H4 (cell line): ENCODE measurements at regions not wholly inside any gene's neighbourhood (a gene's known extent, or its start where the extent isn't known, plus 50 kb on each side); places are given as distances from the start of the nearest gene placed in this dataset.
A peak's percentile ranks its signal among the peaks of the same experiment; 100 is the strongest.
"Not testable (repeated sequence)": the region's sequence is repeated elsewhere in the genome, so short reads cannot be mapped to it uniquely, and the experiment has no call there.

ENCODE experiments used
- DNase-seq: peaks from one replicate; pipeline ENCODE4 v3.0.0-alpha.2; 2015; ENCODE audit warnings: low spot score

GRCh38 chr13:37475151-37475550, 123.4 kb downstream of the POSTN start:
- DNase-seq = no peak

- DNase-seq = no peak
These were observed 125.5 kb downstream of the POSTN start for GRCh38 chr13:37473035-37473434.

GRCh38 chr13:37472266-37472665, 126.3 kb downstream of the POSTN start:
- DNase-seq = not testable (repeated sequence)

GRCh38 chr13:37460166-37460565, 138.4 kb downstream of the POSTN start:
- no peak for DNase-seq

- DNase-seq = no peak
These were observed 141.0 kb downstream of the POSTN start for GRCh38 chr13:37457612-37458011.

- no peak for DNase-seq
These were observed 142.1 kb downstream of the POSTN start for GRCh38 chr13:37456506-37456905.

GRCh38 chr13:37456041-37456440, 142.5 kb downstream of the POSTN start:
- DNase-seq = no peak

GRCh38 chr13:37453246-37453645, 145.3 kb downstream of the POSTN start:
- no peak for DNase-seq

- DNase-seq = no peak
These were observed 148.3 kb downstream of the POSTN start for GRCh38 chr13:37450276-37450675.

GRCh38 chr13:37448153-37448552, 150.4 kb downstream of the POSTN start:
- DNase-seq = no peak

DNA sequence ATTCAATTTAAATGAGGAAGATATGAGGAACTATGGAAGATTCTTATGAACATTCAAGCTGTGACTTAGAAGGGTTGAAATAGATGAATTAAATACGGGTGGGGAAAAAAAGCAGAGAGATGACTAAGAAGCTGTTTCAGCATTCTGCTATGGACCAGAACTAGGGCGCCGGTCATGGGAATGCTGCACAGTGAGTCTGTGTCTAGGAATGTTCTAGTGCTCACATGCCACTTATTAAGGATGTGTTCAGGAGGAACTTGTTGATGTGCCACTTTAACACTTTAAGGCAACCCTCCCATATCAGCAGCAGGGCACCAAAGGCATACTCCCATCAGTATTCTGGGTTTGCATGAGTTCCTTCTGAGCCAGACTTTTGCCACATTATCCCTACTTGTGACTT, 152.1 kb downstream of the POSTN start:
- no peak for DNase-seq

GRCh38 chr13:37443538-37443937, 155.0 kb downstream of the POSTN start:
- DNase-seq = no peak

DNA sequence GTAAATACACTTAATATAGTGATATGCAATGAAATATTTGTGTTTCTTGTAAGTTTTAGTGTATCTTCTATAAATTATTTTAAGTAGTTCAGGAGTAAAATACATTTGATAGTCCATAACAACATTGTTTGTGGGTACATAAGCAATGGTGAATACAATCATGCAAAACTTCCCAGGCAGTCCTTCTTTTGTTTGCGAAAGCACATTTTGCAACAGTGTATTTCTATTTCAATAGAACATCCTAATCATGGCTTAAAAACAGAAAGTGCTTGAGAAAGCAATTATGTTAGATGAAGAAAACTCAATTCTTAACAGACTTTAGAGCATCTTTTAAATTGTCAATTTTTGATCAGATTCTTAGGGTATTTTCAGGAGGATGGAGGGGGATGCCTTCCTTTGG, 155.6 kb downstream of the POSTN start:
- DNase-seq = no peak

DNA sequence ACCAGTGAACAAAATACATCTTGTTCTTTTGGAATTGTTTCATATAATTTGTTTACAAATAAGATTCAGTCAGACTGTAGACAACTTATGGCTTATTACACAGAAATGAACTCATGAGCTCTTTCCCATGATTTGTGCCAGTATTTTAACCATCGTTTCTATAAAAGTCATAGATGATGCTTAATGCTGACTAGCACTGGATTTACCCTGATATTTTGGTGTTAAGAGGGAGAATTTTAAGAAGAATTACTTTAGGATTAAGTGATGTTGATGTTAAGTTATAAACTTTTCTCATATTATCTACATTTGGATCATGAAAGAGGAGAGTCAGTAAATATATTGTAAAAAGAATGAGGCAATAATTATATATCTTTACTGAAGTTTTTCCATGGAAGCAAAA, 162.7 kb downstream of the POSTN start:
- DNase-seq = no peak

GRCh38 chr13:37433086-37433485, 165.5 kb downstream of the POSTN start:
- no peak for DNase-seq

- DNase-seq = peak; percentile 10
These were observed 168.6 kb downstream of the POSTN start for GRCh38 chr13:37429976-37430375.

- no peak for DNase-seq
These were observed 170.6 kb downstream of the POSTN start for GRCh38 chr13:37427843-37428494.

- DNase-seq = no peak
These were observed 180.1 kb downstream of the POSTN start for GRCh38 chr13:37418490-37418889.

- DNase-seq = no peak
These were observed 181.5 kb downstream of the POSTN start for GRCh38 chr13:37417060-37417441.

- no peak for DNase-seq
These were observed 182.1 kb downstream of the POSTN start for GRCh38 chr13:37416291-37417059.

GRCh38 chr13:37413161-37413560, 185.4 kb downstream of the POSTN start:
- no peak for DNase-seq

GRCh38 chr13:37412241-37412921, 186.2 kb downstream of the POSTN start:
- DNase-seq = no peak

- no peak for DNase-seq
These were observed 188.3 kb downstream of the POSTN start for GRCh38 chr13:37410316-37410715.
